ENCODE measurements at regions not wholly inside any gene's neighbourhood (a gene's known extent, or its start where the extent isn't known, plus 50 kb on each side); places are given as distances from the start of the nearest gene placed in this dataset.

DNA sequence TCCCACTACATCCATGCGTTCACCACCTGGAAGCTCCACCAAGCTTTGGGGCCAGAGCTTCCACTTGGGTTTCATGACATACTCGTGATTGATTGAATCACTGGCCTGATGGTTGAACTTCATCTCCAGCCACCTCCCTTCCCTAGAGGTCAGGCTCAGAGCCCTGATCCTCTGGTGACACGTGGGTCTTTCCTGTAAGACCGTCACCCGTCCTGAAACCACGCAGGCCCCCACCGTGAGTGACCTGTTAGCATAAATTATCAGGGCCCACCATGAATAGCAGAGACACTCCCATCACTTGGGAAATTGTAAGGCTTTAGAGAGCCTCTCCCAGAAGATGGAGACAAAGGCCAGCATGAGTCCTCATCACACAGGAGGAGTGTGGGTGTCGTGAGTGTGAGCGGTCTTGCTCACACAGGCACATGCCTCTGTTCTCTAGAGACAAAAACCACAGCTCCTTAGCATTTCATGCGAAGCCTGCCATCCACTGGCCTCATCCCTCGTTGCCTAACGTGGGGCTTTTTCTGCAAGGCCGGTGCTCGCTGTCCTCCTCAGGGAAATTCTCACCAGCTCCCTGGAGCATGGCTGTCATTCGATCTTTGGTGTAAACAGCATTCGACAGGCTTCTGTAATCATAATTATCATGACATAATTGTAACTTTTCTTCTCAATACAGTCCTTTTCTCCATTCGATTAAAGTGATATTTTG is 65.1 kb upstream of the DUSP22 start:
- DNase-seq = peak; percentile 54

DNA sequence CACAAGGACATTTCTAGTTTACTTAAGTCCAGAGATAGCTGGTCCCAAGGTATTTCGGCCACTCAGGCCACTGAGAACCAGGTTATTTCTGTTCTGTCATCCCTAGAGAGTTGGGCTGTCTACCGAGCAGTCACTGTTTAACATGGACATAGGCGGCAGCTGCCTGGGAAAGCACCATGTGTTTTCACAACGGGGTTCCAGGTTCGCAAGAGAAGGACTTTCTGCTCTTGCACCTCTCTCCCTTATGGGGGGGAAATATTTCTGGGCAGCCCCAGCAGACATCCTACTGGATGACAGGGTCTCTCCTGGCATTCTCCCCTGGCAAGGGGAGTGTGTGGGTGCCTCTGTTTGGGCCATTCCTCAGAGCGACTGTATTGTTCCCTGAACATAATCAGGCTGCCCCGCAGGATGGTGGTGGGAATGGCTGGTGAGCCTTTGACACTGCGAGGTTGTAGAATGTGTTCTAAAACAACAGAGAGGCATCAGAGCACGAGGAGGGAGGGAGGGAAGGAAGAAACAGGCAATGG is 64.4 kb upstream of the DUSP22 start:
- DNase-seq = peak; percentile 52

DNA sequence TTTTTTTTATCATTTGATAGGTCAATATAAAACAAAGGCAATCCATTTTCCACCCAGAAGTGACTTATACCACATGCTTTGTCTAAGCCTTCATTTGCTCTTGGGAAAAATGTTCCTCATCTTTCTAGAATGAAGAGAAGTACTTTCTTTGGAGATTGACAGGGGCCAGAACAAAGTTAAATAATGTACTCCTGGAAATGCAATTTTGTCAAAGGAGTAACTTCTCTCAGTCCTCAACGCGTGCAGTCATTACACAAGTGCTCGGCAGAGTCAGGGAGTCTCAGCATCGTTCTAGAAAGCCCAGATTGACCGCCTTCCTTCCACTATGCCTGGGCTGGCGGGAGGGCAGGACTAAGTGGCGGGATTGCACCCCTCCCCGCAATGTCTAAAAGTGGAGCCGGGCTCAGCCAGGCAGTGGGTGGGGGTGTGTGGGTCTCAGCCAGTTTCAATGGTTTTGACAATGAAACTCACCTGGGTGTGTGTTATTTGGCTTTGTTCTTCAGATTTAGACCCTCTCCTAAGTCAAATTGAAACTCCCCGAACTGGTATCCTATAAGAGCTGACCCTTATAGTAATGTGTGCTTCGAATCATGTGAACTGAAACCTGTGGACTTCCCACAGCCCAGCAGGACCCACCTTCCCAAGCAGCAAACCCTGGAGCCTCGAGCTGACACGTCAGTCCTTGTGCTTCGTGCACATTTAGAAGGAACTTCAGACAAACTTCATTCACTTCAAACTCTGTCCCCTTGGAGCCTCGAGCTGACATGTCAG is 63.2 kb upstream of the DUSP22 start:
- DNase-seq = peak; percentile 51

DNA sequence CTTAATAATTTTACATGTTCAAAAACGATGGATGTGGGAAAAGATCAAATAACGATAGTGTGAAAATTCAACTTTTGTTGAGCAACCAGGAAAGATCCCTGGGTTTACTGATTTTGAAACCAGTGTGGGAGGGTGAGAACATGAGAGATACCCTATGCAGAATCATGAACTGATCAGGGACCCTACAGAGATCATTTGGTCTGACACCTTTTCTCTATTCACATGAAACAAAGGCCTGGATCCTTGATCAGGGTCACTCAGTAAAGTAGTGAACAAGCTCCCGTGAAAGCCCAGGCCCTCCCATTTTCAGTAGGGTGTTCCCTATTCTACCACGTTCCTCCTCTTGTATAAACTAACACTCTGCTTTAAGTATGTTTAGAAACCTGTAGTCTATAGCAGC is 60.5 kb upstream of the DUSP22 start:
- no peak for DNase-seq

DNA sequence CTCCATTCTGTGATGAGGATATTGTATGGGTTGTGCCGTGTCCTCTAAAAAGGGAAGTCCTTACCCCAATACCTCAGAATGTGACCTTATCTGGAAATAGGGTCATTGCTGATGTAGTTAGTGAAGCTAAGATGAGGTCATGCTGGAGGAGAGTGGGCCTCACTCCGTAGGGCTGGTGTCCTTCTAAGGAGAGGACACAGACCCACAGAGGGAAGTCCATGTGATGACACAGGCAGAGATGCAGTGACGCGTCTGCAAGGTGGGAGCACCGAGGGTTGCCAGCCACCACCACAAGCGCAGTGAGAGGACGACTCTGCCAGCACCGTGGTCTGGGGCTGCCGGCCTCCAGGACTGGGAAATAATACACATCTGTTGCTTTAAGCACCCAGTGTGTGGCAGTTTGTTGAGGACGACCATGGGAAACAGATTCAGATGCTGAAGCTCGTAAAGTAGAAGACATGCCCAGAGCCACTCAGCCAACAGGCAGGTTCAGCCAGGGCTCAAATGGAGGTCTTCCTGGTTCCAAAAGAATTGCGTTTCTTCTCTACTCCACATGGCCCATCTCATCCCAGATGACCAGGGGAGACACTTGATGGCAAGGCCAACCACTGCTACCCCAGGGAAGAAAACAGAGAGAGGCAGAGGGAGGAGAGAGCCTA is 59.2 kb upstream of the DUSP22 start:
- no peak for DNase-seq

DNA sequence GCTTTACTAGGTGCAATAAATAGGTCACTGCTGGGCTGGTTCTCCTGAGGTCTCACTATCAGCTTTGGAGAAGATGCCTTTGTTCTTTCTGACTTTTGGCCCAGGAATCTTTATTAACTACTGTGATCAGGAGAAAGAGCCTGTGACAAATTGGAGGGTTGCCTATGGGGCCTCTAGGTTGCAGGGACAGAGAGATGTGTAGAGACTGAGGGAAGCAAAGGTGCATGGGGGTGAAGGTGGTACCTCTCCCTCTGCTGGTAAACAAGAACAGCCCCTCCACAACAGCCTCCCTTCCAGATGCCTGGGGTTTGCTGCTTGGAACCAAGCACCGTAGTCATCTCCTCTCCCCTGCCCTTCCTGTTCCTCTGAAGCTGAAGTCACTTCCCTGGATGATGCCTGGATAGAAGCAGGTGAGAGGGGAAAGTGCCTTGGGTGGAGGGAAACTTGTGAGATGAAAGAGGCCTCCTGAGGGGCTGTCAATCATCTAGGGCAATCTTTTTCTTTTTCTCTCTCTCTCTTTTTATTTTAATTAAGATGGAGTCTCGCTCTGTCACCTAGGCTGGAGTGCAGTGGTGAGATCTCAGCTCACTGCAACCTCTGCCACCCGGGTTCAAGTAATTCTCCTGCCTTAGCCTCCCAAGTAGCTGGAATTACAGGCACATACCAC is 57.4 kb upstream of the DUSP22 start:
- DNase-seq = no peak

DNA sequence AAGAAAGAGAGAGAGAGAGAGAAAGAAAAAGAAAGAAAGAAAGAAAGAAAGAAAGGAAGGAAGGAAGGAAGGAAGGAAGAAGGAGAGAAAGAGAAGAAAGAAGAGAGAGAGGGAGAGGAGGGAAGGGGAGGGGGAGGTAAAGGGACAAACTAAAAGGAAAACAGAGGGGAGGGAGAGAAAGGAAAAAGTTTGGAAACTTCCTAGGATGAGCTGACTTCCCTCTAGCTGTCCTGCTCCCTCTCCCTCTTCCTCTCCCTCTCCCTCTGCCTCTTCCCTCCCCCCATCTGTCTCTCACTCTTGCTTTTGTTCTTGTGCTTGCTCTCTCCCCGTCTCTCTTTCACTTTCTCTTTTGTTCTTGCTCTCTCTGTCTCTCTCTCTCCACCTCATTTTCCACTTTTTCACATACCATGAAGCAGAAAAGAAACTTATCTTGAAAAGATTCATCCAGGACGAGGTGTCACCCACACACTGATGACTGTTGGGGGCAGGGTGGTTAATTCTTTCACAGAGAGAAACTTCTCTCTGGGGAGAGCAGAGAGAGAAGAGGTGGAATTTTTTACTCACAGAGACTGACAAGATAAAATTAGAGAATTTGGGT is 56.4 kb upstream of the DUSP22 start:
- no peak for DNase-seq

DNA sequence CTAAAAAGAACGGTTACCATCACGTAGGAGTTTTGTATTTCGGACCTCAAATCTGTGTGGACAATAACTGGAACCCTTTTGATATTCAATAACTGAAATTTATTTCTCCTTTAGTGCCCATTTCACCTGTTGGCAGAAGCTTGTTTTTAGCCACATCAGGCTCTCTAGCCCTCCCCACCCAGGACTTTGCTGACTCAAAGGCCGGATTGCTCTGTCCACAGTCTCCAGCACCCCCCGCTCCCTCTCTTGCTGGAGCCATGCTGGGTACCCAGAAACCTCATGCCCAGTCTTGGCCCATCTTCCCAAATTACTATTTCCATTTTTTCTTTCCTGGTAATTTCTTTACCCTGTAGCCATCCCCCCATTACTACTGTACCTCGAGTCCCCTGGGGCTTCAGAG is 55.8 kb upstream of the DUSP22 start:
- DNase-seq = no peak

DNA sequence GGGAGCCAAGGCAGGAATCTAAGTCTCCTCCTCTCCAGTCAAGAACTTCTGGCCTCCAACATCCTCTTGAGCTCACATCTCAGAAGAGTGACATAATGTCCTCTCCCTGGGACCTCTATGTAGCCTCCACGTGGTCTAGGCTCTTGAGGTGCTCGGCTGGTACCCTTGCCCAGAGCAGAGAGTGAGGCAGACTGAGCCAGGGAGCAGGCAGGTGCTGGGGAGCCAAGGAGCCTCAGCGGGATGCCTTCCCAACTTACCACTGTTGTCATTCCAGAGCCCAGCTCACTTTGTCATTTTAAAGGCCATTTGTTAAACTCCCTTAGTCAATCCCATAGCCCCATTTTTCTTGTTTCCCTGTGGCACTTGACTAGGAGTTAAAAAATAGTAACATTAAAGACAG is 52.1 kb upstream of the DUSP22 start:
- DNase-seq = no peak

DNA sequence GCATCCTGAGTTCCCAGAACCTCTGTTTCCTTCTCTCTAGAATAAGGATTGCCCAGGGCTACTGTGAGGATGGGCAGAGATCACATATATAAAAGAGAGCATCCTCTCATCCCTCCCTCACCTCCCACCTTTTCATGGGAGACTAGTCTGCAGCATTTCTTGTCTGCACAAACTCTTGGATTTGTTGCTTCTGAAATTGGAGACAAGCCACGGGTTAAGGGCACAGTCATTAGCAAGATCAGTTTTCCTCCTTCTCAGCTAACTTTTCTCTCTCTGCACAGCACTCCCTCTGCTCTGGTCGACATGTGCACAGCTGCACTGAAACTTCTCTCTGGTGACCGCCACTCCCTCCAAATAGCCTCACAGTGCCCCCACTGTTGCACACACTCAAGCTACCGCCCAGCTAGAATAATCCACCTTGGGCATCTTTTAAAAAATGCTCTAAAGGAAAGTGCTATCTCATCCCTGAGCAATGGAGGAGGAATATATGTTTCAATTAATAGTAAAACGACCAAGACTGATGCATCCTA is 50.9 kb upstream of the DUSP22 start:
- DNase-seq = no peak
